GM23248 (cell line): ENCODE measurements at regions not wholly inside any gene's neighbourhood (a gene's known extent, or its start where the extent isn't known, plus 50 kb on each side); places are given as distances from the start of the nearest gene placed in this dataset.

ENCODE experiments used
- EZH2 ChIP-seq: fragments of 200-600 bp; sonication (generic); IDR thresholded peaks from 2 replicates; pipeline ENCODE4 v1.6.1; 2018; ENCODE audit warnings: antibody characterized with exemption, mild to moderate bottlenecking; ENCODE audit not compliant: insufficient read depth, poor library complexity, severe bottlenecking
- EZH2phosphoT487 ChIP-seq: fragments of 200-600 bp; sonication (generic); IDR thresholded peaks from 2 replicates; pipeline ENCODE4 v1.6.1; 2018; ENCODE audit warnings: antibody characterized with exemption, moderate library complexity, mild to moderate bottlenecking, low read depth; ENCODE audit not compliant: insufficient read depth

DNA sequence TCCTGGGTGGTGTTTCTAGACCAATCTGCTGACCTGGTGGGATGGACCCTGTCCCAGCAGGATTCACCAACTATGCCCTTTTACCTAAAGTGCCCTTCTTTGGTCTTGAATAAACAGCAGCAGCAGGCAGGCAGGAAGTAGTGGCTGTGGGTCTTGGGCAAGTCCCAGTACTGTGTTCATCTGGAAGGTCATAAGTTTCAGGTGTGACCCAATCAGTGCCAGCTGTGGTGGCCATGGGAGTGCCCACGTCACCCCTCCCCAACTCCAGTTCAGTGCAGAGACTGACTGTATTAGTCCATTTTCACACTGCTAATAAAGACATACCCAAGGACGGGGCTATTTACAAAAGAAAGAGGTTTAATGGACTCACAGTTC is 148.3 kb upstream of the SRD5A2 start:
- TF ChIP-seq EZH2 (no peak), EZH2phosphoT487 (no peak)
